Dermis blood vessel endothelial cell (primary cell): ENCODE measurements at regions not wholly inside any gene's neighbourhood (a gene's known extent, or its start where the extent isn't known, plus 50 kb on each side); places are given as distances from the start of the nearest gene placed in this dataset.
"Not testable (repeated sequence)": the region's sequence is repeated elsewhere in the genome, so short reads cannot be mapped to it uniquely, and the experiment has no call there.

Source experiments
- DNase-seq: peaks from one replicate; pipeline ENCODE4 v3.0.0; 2010

DNA sequence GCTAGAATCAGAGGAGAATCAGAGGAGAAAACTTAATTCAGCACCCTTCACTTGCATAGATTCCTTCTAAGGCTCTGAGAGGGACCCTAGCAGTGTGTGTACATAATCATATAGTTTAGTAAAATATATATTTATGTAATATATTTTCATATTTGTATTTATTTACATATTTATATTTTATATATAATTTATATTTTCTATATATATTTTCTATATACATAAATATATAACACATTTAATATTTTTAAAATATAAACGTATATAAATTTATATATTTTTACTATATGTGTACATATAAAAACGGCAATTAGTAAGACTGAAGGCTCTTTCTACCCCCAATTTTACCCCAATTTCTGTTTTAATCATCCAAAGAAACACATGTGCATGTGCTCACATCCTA is 80.3 kb downstream of the NXPE2 start:
- DNase-seq: no peak

DNA sequence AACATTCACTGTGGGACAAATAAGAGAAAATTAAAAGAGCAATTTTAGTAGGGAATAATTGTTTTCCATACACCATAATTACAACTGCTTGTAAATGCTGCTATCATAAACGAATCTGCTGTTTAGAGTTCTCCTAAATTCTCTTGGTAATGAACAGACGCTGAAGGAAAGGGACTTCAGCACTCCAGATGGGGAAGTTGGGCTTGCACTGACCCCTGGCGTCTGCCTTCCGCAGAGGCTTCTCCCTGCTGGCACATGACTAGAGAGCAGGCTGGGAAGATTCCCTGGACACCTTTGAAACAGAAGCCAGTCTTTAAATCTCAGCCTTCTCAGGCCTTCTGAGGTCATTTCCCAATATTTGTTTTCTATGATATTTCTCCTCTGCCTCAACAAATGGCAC is 84.1 kb downstream of the NXPE2 start:
- DNase-seq: peak; percentile 67

DNA sequence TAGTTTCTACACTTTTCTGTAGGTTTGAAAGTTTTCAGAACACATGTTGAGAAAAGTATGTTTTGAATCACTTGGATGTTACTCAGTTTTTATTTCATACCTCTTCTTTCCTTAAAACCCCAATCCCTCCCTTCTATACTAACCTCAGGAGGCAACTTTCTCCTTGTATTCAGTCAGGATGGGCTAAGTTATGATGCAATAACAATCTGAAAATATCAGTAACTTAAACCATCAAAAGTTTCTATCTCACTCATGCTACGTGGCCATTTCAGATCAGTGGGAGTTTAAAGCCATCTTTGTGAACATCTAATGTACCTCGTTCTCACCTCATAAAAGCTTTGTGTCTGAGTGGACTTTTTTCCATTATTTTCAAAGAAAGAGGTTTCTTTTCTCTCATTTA is 86.2 kb downstream of the NXPE2 start:
- DNase-seq: no peak

DNA sequence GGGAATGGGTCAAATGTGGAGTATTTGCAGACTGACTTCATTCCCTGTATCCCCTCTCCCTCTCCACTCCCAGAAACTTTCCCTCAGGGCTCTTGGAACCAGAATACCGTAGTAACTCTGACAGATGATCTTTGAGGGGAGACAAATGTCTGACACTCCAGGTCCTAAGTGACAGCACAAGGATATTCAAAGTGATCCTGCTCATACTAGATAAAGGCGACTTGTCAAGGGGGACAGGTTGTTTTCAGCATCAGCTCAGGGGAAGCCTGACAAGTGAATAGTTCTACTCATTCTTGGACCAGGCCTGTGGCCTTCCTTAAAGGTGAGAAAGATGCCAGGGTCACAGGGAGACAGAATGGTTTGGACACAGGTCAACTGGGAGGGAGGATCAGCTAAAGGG is 92.8 kb downstream of the NXPE2 start:
- no peak for DNase-seq

DNA sequence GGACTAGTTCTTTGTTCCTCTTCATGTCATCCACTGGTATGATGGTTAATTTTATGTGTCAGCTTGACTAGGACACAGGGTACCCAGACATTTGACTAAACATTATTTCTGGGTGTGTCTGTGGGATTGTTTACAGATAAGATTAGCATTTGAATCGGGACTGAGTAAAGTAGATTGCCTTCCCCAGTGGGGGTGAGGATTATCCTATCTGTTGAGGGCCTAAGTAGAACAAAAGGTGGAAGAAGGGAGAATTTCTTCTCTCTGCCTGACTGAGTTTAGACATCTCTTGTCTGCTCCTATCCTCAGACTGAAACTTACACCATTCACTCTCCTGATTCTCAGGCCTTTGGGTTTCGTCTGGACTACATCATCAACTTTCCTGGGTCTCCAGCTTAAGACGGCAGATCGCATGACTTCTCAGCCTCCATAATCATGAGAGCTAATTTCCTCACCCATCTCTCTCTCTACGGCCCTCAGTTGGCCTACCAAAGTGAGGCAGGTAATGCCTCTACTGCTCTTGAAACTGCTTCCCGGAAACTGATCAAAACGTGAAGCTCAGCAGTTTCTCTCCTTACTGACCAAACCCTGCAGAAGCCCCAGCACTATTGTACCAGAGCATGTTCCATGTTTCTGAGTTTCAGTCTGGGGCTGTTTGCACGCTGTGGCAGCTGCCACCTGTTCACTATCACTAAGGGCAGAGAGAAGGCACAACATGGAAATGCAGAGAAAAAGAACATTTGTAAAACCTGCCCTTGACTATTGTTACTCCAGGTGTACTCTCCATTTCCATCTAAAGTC is 95.4 kb downstream of the NXPE2 start:
- no peak for DNase-seq

DNA sequence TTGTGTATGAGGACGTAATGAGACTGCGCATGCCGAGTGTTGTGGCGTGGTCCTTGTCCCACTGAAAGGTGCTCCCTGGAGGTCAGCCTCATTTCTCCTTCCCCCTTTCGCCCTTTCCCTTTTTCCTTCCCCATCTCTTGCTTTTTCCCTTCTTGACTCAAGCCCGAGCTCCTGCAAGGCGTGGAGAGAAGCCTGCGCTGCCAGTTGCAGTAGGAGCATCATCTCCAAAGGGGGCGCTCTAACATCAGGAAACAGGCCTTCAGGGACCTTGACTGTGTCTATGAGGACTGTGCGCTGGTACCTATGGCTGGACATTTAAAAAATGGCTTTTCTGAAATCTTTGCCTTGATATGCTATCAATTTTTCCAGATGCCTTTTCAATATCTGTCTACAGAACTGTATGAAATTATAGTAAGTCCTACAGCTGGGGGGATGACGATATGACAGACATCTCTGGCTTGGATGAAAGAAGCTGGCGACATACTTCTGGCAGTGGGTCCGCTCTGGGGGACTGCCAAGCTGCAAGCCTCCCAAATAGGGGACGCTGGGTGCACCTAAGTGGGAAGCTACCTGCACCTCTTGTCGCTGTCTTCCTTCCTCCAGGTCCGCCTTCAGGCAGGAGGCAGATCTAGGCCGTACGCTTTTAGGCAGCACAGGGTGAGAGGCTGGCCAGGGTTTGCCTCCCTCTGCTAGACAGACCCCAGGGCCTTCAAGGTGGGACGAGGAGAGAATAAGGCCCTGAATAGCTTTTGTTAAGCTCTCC is 96.5 kb downstream of the NXPE2 start:
- DNase-seq: peak; percentile 40

DNA sequence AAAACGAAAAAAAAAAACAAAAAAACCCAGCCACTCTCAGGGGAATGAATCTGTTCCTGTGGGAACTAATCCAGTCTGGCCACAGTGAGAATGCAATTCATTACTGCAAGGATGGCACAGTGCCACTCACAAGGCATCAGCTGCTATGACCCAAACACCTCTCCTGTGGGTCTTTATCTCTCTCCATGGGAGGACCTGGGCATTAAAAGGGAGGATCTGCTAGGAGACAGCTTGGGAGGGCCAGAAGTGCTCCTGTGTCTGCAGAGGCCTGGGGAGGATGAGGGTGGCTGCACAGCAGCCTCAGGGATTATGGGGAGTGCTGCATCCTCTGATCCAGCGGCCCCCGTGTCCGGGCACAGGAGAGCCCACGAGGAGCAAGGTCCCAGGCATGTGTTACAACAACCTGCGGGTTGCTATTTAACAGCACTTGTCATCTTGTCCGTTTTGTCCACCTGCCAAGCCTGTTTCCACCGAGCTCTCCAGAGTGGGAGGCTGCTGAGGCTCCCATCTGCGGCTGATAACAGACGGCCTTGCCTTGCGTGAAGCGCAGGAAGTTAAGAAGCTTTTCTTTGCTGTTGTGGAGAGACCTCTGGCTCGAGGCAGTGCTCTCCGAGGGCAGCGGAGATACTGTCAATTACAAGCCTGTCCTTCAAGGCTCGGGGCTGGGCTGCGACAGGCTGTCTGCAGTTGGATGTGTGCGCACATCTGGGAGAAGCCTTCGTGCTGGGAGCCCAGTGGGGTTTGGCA is 97.7 kb downstream of the NXPE2 start:
- DNase-seq: no peak

DNA sequence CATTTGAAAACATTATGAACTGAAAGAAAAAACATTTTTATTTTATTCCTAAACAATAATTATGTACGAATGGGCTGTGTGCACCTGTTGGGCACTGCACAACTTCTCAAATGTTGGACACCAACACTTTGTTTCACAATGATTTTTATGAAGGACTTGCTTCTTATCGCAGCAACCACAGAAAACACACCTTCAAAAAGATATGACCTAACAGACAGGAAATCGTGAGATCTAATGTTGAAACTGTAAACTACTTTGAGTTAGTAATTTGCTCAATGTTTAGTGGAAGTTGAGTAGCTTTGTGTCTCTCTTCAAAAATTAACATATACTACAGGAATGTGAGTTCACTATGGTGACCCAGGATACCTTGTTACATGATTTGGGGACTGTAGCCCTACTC is 98.6 kb downstream of the NXPE2 start:
- DNase-seq: no peak

DNA sequence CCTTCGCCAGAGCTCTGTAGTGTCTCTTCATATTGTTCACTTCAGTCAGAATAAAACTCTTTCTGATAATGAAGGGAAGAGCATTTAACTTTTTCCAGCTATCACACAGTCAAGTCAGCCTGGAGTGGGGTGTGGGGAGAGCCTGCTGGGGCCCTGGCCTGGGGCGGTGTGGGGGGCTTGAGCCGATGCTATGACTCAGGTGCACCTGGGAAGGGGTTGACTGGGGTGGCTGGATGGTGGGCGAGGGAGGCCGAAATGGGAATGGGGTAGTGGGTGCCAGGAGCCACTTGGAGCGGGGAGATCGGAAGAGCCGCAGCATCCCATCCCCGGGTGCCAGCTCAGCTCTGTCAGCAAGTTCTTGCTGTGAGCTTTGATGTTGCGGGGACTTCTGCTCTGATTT is 100.9 kb downstream of the NXPE2 start:
- no peak for DNase-seq

DNA sequence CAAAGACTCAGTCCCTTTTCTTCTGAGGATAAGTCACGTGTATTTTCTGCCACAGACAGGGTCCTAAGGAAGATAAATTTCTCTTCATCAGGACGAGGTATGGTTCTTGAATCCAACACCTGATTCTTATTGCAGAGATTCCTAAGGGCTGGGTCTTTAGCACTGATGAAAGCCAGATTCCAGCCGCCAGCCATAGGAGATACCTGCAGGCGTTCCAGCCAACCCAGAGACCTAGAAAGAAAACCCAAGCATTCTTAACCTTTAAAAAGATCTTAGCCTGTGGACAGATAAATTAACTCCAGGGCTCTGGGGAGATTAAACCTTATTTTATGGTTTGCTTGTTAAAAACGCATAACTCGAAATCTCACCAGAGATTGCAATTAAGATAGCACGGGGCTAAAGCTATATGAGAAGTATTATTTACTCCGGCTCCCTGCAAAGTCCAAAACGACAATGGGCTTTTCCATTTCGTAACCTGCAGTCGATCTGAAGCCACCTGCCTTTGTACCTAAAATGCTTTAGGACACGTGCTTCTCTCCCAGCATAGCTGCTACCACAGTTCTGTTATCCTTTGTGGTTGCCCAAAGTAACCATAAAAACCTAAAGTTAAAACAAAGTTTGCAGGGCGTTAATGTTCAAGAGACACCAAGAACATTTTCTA is 104.5 kb downstream of the NXPE2 start:
- DNase-seq: no peak

DNA sequence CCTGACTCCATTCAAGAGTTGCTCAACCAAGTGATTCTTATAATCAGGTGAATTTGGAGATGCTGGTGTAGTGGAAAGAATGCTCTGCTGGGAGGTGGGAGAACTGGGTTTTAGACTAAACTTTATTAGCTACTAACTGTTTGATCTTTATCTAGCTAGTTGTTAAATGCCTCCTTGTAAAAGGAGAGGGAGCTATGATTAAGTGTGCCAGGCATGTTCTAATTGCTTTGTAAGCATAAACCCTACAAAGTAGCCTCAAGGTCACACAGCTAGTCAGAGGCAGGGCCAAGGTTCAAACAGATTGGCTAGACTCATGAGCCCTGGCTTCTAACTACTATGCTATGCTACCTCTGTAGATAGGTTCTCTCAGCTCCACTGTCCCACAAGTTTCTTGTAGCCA is 105.5 kb downstream of the NXPE2 start:
- DNase-seq: no peak

DNA sequence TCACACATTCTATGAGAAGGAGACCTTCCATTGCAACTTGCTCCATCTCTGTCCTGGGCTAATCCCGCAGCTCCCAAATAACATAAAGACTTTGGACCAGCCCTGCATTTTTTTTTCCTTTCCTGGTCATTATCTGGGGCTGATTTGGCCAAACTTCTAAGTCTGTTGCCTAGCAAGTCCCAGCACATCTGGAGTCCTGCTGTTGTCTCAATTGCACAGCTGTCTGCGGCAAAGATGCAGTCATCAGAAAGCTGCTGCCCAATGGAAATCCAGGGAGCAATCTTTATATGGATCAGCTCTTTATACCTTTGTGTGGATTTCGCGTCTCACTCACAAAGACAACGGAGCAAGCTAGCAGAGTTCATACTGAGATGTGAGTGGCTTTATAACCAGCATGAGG is 105.9 kb downstream of the NXPE2 start:
- no peak for DNase-seq

DNA sequence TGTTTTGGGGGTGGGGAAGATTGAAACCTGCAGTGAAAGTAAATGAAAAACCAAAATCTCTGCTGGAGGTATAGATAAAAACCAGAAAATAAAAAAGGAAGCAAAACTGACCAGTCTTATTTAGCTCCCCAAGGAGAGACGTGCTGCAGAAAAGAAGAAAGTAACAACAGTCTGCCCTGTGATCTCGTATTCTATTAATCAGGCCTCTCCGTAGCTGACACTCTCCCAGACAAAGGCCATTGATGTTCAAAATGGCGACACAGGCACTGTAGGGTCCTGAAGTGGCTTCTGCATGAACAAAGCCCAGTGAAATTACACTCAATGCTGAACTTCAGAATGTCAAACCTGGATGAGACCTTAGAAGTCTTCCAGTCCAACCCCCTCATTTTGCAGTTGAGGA is 106.6 kb downstream of the NXPE2 start:
- DNase-seq: no peak

DNA sequence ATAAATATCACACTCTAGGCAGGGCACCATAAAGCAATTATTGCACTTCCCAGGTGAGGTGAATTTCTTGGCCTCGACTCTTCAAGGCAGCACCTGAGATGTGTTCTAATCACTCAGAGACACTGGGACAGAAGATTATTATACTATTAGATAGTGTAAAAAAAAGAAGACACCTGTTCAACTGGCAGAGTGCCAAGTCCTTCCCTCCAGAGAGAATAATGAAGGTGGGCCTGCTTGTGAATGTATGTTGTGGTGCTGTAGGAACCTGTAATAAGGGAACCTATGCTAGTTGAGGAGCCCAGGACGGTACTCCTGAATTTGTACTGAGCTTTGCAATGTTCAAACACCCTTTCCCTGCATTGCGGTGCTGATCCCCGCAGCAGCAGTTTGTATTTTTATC is 107.5 kb downstream of the NXPE2 start:
- DNase-seq: no peak

DNA sequence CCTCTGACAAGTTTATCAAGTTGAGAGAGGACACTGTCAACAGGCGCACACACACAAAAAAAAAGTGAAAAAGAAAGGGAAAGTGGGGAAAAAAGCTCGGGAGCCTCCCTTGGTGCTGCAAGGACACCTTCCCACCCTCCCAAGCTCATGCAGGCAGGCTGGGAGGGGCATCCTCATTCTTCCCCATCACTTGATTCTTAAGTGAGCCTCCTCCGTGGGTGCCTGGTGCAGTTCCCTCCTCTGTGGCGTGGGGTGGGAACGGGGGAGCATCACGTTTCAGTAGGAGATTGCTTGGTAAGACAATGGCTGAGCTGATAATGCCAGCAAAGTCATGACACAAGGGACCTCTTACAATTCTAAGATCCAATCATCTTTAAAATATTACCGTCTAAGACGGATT is 108.8 kb downstream of the NXPE2 start:
- DNase-seq: no peak

DNA sequence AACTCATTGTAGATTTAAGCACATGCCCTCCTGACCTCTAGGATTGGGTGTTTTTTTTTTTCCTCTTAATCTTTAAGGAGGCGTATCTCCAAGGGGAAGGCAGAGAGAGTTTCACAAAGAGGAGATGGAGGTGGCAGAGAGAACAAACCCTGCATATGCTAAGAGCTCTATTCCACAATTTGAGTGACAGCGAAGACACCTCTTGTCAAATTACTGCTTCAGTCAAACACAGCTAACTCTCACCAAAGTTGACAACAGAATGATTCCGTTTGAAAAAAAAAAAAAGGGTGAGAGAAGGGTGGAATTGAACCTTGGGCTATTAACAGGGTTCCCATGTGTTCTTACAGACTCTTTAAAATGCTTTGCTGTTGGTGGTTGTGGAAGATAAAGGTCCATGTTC is 112.6 kb downstream of the NXPE2 start:
- no peak for DNase-seq

DNA sequence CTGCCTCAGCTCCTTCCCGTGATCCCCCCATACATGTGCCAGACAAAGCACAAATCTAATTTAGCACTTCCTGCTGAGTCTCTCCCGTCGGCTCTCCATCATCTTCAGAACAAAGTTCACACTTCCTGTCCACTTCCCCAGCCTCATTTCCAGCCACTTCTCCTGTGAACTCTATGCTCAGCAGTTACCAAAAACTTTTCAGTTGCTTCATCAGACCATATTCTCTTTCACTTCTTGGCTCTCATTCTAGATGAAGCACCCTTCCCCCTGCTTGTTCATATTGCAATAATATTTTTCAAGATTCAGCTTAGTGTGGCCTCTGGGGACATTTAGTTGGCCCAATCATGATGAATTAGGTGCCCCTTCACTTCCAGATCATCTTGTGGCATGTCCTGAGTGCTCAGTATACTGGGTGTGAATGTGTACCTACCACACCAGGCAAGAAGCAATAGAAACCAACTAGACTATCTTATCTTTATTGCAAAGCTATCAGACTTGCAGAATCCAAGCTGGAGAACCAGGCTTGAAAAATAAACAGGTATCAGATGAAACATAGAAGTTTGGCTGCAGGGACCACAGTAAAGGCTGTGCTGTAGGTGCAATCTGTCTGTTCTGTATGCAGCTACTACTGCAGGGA is 115.8 kb downstream of the NXPE2 start:
- DNase-seq: no peak

DNA sequence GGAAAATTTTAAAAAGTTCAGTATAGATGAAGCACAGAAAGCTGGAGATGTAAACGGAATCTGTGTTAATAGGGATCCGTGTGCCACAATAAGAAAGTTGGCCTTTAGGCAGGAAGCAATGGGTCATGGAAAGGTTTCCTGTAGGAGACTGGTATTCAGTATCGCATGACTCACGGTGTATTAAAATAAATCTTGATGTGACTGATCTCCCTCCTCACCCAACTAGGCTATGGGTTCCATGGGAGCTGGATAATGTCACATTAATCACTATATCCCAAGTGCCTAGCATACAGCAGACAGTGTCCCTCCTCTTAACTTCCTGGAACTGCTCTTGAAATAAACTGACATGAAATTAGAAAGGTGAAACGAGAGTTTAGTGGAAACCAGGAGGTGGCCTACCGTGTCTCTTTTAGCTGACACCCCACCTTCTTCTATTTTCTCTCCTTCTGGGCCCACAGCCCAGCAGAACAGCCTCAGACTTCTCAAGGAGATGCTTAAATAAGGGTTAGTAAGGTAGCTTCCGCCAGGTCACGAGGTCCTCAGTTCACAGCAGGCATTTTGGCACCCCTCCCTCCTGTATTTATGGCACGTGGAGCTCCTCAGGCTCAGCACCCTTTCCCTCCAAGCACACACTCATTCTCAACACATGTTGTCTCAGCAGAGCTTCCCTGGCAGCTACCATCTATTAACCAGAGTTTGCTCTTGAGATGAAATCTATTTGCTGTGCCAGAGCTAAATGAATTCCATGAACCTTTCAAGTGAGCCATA is 118.8 kb downstream of the NXPE2 start:
- DNase-seq: peak; percentile 28

DNA sequence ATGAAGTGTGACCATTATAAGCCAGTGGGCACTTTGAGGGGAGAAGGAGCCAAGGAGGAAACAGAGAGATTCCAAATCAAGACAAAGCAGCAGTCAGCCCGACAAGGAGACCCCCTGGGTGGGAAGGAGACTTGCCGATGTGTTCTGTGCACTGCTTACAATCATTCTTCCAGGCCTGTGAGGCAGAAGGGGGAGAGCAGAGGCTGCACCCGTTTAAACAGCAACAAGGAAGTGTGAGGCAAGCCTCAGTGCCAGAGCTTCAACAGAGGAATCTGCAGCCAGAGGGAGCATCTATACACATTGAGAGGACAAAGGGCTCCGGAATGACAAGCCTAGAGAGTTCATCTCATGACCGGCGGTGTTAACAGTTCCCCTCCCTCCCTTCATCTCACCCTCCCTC is 121.1 kb downstream of the NXPE2 start:
- no peak for DNase-seq

DNA sequence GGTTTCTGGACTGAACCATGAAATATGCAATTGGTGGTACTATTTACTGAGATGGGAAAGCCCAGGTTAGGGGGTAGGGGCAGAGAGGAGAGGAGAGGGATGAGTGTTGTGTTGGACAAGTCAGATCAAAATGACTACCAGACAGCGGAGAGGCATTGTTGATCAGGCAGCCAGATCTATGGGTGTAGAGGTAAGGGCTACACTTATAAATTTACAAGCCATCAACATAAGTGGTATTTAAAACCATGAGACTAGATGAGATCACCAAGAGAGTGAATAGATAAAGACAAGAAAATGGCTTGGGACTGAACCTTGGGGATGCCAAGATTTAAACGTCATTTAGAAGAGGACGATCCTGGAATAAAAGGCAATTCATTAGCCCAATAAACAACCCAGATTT is 123.4 kb downstream of the NXPE2 start:
- DNase-seq: no peak

DNA sequence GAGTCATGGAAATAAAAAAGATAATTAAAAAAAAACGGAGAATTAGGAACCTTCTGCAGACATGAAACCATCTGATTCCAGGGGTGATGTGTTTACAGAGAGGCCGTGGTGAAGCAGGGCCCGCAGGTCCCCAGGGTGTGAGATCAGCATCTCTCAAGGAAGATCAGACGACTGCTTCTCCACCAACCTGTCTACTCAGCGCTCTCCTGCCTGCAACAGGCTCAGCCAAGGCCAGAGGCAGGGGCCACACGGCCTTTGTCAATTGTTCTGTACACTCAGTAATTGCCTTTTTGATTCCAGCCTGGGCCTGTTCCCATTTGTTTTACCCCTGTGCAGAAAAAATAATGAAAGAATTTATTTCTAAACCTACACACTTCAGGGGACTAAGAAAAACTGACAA is 124.6 kb downstream of the NXPE2 start:
- DNase-seq: no peak

DNA sequence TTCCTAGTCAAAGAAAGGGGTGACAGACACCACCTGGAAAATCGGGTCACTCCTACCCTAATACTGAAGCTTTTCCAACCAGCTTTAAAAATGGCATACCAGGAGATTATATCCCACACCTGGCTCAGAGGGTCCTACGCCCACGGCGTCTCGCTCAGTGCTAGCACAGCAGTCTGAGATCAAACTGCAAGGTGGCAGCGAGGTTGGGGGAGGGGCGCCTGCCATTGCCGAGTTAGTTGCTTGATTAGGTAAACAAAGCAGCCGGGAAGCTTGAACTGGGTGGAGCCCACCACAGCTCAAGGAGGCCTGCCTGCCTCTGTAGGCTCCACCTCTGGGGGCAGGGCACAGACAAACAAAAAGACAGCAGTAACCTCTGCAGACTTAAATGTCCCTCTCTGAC is 127.1 kb downstream of the NXPE2 start:
- DNase-seq: not testable (repeated sequence)
